Colonic mucosa (tissue), 4 donors: ENCODE measurements at regions not wholly inside any gene's neighbourhood (a gene's known extent, or its start where the extent isn't known, plus 50 kb on each side); places are given as distances from the start of the nearest gene placed in this dataset.

Experiments used
- DNase-seq: peaks from one replicate; pipeline ENCODE4 v3.0.0-alpha.2; 2020
- H3K27ac ChIP-seq: fragments of 200-600 bp; one replicate; pipeline ENCODE4 v1.8.0; 2021
- H3K27me3 ChIP-seq: fragments of 200-600 bp; one replicate; pipeline ENCODE4 v1.8.0; 2021
- H3K36me3 ChIP-seq: fragments of 200-600 bp; one replicate; pipeline ENCODE4 v1.8.0; 2021
- H3K4me1 ChIP-seq: fragments of 200-600 bp; one replicate; pipeline ENCODE4 v1.8.0; 2021; ENCODE audit warnings: mild to moderate bottlenecking
- H3K4me3 ChIP-seq: fragments of 200-600 bp; one replicate; pipeline ENCODE4 v1.8.0; 2021
- H3K9ac ChIP-seq, 2 donors: one replicate each; pipeline ENCODE4 v1.7.0; 2013; ENCODE audit warnings: control low read depth in 2 of 2, low read depth in 2 of 2, low read length in 2 of 2
- H3K9me3 ChIP-seq: fragments of 200-600 bp; one replicate; pipeline ENCODE4 v1.8.0; 2021
- CTCF ChIP-seq: fragments of 200-600 bp; IDR thresholded peaks from one replicate; pipeline ENCODE4 v1.8.0; 2022; ENCODE audit warnings: antibody characterized with exemption, mild to moderate bottlenecking
- intact Hi-C: fragments of 100-400 bp; cut with DNase I; formaldehyde crosslinking; loops from one replicate; pipeline ENCODE4 v1.14.1; 2022
- donor health status: healthy.
- donor health status: DM: no; HTN: no; CAD: no.
- donor health status: DM: no; HTN: no; CAD: no.

- intact Hi-C loops = no loop called here
- no peak for TF ChIP-seq CTCF
- no peak overlapping the region for H3K9ac ChIP-seq
- peak; percentile 23 for DNase-seq
- H3K27me3 ChIP-seq = no peaks in the 10 kb centered on the region
- H3K36me3 ChIP-seq = no peaks in the 10 kb centered on the region
- H3K4me3 ChIP-seq = no peak overlapping the region
- no peak overlapping the region for H3K27ac ChIP-seq
- H3K4me1 ChIP-seq = no peaks in the 10 kb centered on the region
- H3K9me3 ChIP-seq = no peaks in the 10 kb centered on the region
These were observed 626.6 kb upstream of the KIRREL3 start for GRCh38 chr11:127627204-127627603.

- no peak for TF ChIP-seq CTCF
- H3K27ac ChIP-seq = no peak overlapping the region
- H3K4me1 ChIP-seq = no peaks in the 10 kb centered on the region
- H3K9ac ChIP-seq = no peak overlapping the region
- H3K4me3 ChIP-seq = no peak overlapping the region
- no peaks in the 10 kb centered on the region for H3K9me3 ChIP-seq
- no peaks in the 10 kb centered on the region for H3K36me3 ChIP-seq
- intact Hi-C loops = no loop called here
- H3K27me3 ChIP-seq = no peaks in the 10 kb centered on the region
- no peak for DNase-seq
These were observed 624.8 kb upstream of the KIRREL3 start for GRCh38 chr11:127625402-127625801.

- H3K4me1 ChIP-seq = no peaks in the 10 kb centered on the region
- H3K9ac ChIP-seq = no peak overlapping the region
- H3K27ac ChIP-seq = no peak overlapping the region
- DNase-seq = no peak
- no peak for TF ChIP-seq CTCF
- no peaks in the 10 kb centered on the region for H3K27me3 ChIP-seq
- intact Hi-C loops = no loop called here
- no peaks in the 10 kb centered on the region for H3K9me3 ChIP-seq
- H3K4me3 ChIP-seq = no peak overlapping the region
- H3K36me3 ChIP-seq = no peaks in the 10 kb centered on the region
These were observed 623.8 kb upstream of the KIRREL3 start for GRCh38 chr11:127624306-127624856.

- no peaks in the 10 kb centered on the region for H3K4me1 ChIP-seq
- H3K27me3 ChIP-seq = no peaks in the 10 kb centered on the region
- H3K4me3 ChIP-seq = no peak overlapping the region
- H3K9me3 ChIP-seq = no peaks in the 10 kb centered on the region
- H3K9ac ChIP-seq = no peak overlapping the region
- TF ChIP-seq CTCF = no peak
- H3K36me3 ChIP-seq = no peaks in the 10 kb centered on the region
- intact Hi-C loops = no loop called here
- no peak overlapping the region for H3K27ac ChIP-seq
- DNase-seq = no peak
These were observed 622.1 kb upstream of the KIRREL3 start for GRCh38 chr11:127622686-127623085.

- H3K4me3 ChIP-seq = no peak overlapping the region
- intact Hi-C loops = no loop called here
- no peak for DNase-seq
- no peaks in the 10 kb centered on the region for H3K4me1 ChIP-seq
- no peak for TF ChIP-seq CTCF
- no peaks in the 10 kb centered on the region for H3K9me3 ChIP-seq
- no peak overlapping the region for H3K27ac ChIP-seq
- H3K9ac ChIP-seq = no peak overlapping the region
- H3K27me3 ChIP-seq = no peaks in the 10 kb centered on the region
- no peaks in the 10 kb centered on the region for H3K36me3 ChIP-seq
These were observed 620.1 kb upstream of the KIRREL3 start for GRCh38 chr11:127620671-127621070.
